Stimulated activated CD4-positive, alpha-beta T cell treated with anti-CD3 and anti-CD28 coated beads, Interleukin-15, amount 100 ng/mL, for 24 hours (primary cell): ENCODE measurements at regions not wholly inside any gene's neighbourhood (a gene's known extent, or its start where the extent isn't known, plus 50 kb on each side); places are given as distances from the start of the nearest gene placed in this dataset.
"Not testable (repeated sequence)": the region's sequence is repeated elsewhere in the genome, so short reads cannot be mapped to it uniquely, and the experiment has no call there.

Experiments
- DNase-seq: peaks from one replicate; pipeline ENCODE4 v3.0.0-alpha.2; 2020

- not testable (repeated sequence) for DNase-seq
Observed at GRCh38 chr15:39262995-39263772, 317.7 kb upstream of the THBS1 start.

- DNase-seq = no peak
Observed at GRCh38 chr15:39265261-39265660, 315.6 kb upstream of the THBS1 start.

- DNase-seq = no peak
Observed at GRCh38 chr15:39266890-39267289, 314.0 kb upstream of the THBS1 start.

DNA sequence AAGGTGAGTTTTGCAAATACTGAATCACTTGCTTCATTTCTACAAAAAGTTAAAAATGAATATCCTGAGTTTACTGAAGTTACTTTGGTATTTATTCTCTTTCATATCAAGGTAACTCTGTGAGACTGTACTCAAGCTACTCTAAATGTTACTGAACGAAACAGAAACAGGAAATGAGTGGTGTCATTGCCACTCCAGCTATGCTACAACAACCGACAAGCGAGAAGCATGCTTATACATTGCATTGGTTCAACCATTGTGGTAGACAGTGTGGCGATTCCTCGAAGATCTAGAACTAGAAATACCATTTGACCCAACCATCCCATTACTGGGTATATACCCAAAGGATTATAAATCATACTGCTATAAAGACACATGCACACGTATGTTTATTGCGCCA is 313.2 kb upstream of the THBS1 start:
- no peak for DNase-seq

GRCh38 chr15:39269352-39269751 is 311.5 kb upstream of the THBS1 start:
- no peak for DNase-seq

GRCh38 chr15:39269821-39270220 is 311.1 kb upstream of the THBS1 start:
- no peak for DNase-seq

GRCh38 chr15:39270221-39270855 is 310.5 kb upstream of the THBS1 start:
- no peak for DNase-seq

GRCh38 chr15:39270934-39271333 is 309.9 kb upstream of the THBS1 start:
- no peak for DNase-seq

GRCh38 chr15:39272901-39273300 is 308.0 kb upstream of the THBS1 start:
- no peak for DNase-seq

DNA sequence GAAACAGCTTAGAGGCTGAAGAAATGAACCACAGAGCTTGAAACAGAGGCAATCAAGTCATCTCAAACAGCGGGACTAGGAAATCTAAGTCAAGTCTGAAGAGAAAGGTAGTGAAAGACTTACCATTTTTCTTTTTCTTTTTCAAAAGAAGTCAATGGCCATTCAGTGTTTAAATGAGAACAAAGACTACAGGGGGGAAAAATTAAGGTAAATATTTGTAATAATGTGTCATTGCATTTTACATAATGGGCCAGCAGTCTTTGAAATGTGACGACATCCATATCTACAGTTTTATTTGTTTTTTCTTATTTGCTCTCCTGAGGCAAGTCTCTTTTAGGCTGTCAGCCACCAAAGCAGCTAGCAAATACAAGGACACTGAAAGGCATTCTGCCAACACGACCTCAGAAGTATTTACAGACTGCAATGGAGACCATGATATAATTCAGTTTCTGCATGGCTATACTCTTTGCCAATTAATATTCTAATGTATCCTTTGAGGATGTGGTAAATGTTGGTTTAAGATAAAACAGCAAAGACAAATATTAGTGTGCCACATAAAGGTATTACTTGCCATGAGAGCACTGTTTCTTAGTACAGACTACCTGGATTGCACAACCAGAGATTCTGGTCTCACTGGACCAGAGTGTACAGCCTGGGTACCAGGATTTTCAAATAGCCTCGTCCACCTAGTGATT is 307.0 kb upstream of the THBS1 start:
- DNase-seq = no peak

DNA sequence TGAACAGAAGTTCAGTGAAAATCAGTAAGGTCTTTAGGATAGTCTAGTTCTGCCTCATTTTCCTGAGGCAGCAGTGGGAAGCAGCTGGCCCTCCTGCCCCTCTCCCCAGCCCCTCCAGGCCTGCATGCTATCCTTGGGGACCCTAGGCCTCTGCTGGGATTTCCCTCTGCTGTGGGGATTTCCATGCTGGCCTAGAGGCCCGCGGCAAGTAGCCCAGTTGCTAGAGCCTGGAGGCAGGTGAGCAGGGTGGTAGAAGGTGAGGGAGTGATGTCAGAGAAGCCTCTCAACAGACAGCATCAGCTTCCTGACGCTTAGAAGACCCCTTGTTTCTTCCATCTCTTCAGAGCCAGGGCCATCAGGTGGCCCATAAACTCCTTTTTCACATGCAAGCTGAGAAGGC is 305.8 kb upstream of the THBS1 start:
- DNase-seq = no peak

DNA sequence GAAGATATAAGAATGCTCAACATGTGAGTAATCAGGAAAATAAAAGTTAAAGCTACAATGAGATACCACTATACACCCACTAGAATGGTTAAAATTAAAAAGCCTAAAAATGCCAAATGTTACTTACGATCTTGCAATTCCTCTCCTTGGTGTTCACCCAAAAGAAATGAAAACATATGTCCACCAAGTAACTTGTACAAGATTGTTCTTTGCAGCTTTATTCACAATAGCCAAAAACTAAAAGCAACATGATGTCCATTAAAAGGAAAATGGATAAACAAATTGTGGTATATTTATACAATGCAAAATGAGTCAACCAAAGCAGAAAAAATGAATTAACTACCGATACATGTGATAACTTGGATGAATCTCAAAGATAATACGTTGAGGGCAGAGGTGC is 301.6 kb upstream of the THBS1 start:
- no peak for DNase-seq

- no peak for DNase-seq
Observed at GRCh38 chr15:39281094-39281493, 299.8 kb upstream of the THBS1 start.

- no peak for DNase-seq
Observed at GRCh38 chr15:39282663-39283208, 298.1 kb upstream of the THBS1 start.

DNA sequence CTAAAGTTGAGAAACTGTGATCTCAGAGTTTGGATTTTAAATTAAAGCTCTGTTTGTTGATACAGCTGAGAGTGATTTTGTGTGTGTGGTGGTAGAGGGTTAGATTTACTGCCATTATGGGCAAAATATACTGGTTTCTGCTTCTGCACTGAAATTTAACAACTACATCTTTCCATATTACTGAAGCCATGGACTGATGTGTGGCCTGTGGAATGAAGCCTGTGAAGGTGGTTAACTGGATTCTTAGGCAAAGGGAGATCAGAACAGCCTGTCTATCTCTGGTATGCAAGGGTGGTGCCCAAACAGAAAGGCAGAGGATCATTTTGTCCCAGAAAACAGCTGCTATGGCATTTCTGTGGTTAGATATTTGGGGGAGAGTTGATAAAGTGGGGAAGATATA is 297.3 kb upstream of the THBS1 start:
- DNase-seq = no peak

DNA sequence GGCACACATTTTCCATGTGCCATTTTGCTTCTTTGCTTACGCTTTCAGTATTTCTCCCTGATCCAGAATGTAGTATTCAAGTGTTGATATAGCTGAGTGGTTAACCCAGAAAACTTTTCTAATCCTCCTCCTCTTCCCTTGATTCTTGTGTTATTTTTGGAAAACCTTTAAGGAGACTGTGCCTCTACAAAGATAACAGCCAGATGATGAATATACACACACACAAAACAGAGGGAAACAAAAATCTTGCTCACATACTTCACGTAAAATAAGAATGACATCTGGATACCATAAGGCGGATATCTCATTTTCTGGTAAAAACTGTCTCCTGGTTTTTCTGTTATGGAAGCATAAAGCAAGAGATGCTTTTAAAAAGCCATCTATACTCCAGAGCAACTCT is 295.8 kb upstream of the THBS1 start:
- no peak for DNase-seq

- DNase-seq = no peak
Observed at GRCh38 chr15:39285663-39286062, 295.2 kb upstream of the THBS1 start.

DNA sequence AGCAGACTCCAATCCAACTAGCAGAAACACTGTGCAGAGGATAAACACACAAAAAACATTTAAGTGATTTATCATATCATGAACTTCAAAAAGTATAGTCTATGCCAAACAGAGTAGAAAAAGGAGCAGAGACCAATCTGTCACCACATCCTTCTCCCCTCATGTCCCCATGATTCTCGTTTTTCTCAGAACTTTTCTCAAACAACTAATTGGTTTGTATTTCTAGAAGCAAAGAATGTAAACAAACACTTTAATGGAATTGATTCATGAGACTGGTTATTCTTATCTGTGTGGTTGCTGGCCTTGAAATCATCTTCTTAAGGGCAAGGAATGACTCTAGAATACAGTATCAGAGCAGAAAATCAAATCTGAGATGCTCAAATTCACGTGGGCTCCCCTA is 294.2 kb upstream of the THBS1 start:
- DNase-seq = no peak

GRCh38 chr15:39287322-39288195 is 293.3 kb upstream of the THBS1 start:
- no peak for DNase-seq

- DNase-seq = no peak
Observed at GRCh38 chr15:39290711-39291435, 290.0 kb upstream of the THBS1 start.

DNA sequence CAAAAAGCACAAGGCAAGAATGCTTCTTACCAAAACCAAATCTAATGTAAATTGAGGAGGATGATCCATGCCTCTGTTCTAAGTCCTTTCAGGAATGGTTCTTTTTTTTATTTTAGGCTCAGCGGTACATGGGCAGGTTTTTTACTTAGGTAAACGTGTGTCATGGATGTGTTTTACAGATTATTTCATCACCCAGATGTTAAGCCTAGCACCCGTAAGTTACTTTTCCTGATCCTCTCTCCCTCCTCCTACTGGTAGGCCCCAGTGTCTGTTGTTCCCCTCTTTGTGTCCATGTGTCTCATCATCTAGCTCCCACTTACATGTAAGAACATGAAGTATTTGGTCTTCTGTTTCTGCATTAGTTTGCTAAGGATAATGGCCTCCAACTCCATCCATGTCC is 289.2 kb upstream of the THBS1 start:
- no peak for DNase-seq

DNA sequence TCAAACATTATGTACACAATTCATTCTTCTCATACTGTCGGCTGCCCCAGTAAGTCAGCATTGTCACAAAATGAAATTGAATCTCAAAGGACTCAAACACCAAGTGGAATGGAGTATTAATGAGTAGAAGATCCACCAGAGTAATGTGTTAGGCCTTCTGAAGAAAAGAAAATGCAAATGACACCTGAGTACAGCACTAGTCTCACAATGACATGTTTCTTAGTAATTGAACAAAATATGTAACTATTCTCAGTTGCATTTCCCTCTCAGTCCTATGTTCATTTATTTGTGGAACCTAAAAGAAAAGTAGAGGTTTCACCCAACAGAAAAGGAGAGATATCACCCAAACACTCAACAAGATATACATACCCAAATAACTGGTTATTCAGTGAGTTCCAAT is 283.9 kb upstream of the THBS1 start:
- no peak for DNase-seq
